Stimulated activated CD8-positive, alpha-beta memory T cell treated with anti-CD3 and anti-CD28 coated beads, Interleukin-12 subunit alpha, Interleukin-12 subunit beta, amount 100 ng/mL, for 24 hours (primary cell): ENCODE measurements at regions not wholly inside any gene's neighbourhood (a gene's known extent, or its start where the extent isn't known, plus 50 kb on each side); places are given as distances from the start of the nearest gene placed in this dataset.

ENCODE experiments used
- DNase-seq: peaks from one replicate; pipeline ENCODE4 v3.0.0-alpha.2; 2020; ENCODE audit errors: extremely low read depth

DNA sequence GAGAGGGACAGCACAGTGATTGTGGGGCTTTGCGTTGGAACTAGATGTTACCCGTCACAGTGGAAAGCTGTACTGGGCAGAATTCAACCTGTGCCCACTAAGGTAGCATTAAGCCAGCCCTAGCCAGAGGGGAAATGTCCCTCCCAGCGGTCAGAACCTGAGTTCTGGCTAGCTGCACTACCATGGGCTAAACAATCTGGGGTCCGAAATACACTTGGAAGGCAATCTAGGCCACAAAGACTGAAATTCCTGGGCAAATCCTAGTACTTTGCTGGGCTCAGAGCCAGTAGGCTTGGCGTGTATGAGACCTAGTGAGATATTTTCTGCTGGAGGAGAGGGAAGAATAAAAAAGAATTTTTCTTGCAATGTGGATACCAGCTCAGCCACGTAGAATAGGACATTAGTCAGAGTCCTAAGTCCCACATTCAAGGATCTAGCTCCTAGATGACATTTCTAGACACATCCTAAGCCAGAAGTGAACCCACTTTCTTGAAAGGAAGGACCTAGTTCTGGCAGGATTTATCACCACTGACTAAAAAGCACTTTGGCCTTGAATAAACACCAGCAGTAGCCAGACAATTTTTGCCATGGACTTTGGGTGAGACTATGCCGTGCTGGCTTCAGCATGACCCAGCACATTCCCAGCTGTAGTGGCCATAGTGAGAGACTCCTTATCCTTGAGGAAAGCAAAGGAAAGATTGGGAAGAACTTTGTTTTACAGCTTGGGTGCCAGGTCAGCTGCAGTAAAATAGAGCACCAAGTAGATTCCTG lies 618.0 kb downstream of the BRINP1 start:
- DNase-seq: no peak

- DNase-seq: no peak
These were observed 617.4 kb downstream of the BRINP1 start for GRCh38 chr9:118751848-118752223.

DNA sequence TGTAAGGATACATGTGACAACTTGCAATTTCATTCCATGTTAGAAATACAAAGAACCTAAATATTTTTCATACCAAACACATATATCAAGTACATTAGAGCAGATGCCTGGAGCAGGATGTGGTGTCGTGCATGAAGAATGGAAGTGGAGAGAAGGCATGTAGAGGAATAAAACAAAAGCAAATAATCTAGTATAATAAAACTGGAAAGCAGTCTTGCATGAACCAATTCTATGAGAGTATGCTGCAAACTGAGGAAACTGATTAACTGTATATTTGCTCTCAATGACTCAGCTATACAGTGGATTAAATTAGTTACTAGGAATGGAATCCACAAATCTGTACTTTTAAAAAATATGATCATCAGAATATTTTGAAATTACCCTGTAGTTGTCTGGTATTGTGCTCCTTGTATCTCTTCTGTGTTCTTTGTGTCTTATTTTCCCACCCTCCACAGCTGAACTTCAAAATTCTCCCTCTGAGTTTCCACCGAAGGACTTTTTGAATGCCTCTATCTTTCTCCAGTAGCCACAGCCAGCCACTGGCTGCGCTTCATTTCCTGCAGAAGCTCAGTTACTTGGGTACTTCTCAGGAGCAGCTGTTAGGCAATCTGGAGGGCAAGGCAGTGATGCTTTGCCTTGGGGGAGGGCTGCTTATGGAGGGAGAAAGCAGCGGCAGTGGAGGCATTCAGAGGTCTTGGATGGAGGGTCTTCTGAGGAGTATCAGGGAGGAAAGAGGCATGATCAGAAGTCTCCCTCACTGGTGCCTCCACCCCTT lies 608.0 kb downstream of the BRINP1 start:
- DNase-seq: no peak

- no peak for DNase-seq
These were observed 601.7 kb downstream of the BRINP1 start for GRCh38 chr9:118767571-118767970.

DNA sequence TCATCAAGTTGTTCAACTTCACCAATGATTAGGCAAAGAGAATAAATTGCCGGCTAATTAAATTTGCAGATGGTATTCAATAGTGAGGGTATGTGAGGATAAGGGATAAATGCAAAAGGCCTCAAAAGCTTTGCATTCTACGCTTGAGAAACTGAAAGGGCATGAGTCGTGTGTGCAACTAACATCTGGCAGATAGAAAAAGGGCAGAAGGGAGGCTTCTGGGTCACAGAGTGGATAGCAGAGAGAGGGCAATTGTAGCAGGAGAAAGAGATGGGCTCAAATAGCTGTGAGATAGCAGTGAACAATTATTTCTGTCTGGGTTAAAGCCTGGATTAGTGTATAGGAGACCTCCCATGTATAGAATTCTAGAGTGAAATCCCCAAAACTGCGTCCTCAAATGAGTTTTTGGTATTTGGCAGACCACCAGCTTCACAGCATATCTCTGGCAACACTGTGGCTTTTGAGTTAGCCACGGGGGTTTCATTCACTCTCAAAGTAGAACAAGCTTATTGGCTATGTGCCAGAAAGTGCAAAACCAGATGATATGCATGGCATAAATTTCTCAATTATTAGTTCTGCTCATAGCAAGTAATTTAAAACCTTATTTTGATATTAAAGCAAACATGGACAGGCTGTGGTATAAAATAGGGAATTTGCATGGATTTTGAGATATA lies 586.3 kb downstream of the BRINP1 start:
- DNase-seq: no peak

- no peak for DNase-seq
These were observed 585.2 kb downstream of the BRINP1 start for GRCh38 chr9:118784033-118784432.

DNA sequence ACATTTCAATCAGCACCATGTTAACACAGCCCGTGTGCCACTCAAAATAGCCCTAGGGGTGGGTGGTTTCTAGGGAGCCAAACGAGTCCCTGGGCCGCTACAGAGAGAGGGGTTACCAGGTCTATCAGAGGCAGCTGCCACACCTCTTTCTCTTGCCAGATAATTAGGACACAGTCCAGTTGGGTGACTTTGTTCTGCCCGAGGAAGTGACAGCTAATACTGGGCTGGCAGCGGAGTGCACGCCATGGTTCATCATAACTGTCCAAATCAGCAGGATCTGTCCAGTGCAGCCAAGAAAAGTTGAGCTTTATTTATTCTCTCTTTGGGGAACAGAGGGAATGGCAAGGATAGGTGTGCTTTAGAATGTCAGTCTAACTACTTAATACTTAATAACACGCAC lies 583.8 kb downstream of the BRINP1 start:
- no peak for DNase-seq

DNA sequence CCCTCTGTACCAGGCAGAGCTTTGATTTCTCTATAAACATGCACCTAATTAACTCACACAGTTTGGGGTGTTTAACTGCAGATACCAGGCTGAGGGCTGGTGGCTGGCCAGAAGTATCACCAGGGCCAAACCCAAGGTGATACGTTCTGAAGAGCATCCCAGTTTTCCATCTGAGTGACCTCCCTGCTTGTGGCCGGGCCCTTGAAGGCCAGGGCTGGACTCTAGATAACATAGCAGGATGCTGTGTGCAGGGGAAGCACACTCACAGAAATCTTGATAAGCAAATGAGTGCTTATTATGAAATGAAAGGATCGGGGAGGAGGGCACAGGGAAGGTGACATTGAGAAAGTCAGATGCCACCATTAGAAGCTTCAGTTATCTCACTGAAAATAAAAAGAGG lies 582.4 kb downstream of the BRINP1 start:
- no peak for DNase-seq

DNA sequence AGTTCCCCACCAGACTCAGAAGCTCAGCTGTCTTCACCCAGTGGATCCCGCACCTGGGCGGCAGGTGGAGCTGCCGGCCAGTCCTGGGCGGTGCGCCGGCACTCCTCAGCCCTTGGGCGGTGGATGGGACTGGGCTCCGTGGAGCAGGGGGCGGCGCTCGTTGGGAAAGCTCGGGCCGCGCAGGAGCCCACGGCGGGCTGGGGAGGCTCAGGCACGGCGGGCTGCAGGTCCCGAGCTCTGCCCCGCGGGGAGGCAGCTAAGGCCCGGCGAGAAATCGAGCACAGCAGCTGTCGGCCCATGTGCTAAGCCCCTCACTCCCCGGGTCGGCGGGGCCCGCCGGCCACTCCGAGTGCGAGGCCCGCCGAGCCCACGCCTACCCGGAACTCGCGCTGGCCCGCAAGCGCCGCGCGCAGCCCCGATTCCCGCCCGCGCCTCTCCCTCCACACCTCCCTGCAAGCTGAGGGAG lies 560.0 kb downstream of the BRINP1 start:
- DNase-seq: no peak

DNA sequence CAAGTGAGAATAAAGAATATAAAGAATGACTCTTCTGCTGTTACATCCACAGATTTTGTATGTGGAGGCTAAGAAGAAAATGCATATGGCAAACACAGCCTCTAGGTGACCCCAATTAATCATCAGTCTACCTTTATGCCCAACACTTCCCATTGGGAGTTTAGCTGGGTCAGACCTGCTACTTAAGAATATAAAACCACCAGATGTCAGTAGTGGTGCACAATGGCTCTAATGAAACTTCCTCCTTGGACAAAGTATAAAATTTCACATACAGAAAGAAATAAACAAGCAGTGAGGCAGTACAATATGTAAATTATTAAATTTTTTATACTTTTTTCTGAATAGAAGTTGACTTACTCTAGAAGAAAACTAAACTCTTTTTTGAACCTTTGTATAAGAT lies 539.9 kb downstream of the BRINP1 start:
- no peak for DNase-seq

DNA sequence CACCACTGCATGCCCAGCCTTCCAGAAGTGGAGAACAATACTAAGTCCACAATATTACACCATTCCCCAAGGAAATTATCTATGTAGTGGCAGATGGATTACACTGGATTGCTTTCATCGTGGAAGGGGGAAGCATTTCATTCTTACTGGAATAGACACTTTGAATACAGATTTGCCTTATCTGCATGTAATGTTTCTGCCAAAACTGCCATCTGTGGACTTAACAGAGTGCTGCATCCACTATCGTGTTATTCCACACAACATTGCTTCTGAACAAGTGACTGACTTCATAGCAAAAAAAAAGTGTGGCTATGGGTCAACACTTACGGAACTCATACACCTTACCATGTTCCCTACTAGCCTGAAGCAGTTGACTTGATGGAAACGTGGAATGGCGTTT lies 536.9 kb downstream of the BRINP1 start:
- DNase-seq: no peak

DNA sequence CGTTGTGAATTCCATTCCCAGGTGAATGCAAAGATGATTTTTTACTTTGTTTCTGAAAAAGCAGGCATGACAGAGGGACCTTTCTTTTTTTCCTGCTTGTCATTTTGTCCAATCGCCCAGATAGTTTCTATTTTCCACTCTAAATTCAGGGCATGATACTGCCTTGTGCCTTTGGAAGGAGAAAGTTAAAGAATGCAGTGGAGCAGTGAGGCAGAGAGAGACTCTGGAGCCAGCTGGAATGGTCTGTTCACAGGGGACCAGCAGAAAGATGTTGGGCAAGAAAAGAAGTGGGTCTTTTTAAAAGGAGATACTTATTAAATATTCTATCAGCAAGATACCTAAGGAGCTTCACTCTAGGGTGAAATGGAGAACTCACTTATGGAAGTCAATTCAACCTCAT lies 532.3 kb downstream of the BRINP1 start:
- no peak for DNase-seq

GRCh38 chr9:118871531-118871930 lies 497.7 kb downstream of the BRINP1 start:
- DNase-seq: no peak

- DNase-seq: no peak
These were observed 486.6 kb downstream of the BRINP1 start for GRCh38 chr9:118882684-118883083.

DNA sequence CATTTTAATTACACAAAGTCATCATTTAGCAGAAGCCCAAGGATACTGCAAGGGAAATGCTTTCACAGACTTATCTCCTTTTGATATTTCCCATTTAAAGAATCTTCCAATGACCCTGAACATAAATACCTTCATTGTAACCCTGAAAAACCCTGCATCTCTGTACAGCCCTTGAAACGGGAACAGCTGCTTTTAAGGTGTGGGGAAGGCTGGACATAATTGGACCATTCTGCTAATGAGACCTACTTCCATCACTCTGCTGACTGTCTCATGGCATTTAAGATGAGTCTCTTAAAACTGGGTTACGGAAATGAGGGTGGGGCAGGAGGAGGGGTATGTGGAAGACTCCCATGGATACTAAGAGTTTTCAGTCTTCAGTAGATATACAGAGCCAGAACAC lies 485.8 kb downstream of the BRINP1 start:
- no peak for DNase-seq

- DNase-seq: no peak
These were observed 478.0 kb downstream of the BRINP1 start for GRCh38 chr9:118891213-118891612.

DNA sequence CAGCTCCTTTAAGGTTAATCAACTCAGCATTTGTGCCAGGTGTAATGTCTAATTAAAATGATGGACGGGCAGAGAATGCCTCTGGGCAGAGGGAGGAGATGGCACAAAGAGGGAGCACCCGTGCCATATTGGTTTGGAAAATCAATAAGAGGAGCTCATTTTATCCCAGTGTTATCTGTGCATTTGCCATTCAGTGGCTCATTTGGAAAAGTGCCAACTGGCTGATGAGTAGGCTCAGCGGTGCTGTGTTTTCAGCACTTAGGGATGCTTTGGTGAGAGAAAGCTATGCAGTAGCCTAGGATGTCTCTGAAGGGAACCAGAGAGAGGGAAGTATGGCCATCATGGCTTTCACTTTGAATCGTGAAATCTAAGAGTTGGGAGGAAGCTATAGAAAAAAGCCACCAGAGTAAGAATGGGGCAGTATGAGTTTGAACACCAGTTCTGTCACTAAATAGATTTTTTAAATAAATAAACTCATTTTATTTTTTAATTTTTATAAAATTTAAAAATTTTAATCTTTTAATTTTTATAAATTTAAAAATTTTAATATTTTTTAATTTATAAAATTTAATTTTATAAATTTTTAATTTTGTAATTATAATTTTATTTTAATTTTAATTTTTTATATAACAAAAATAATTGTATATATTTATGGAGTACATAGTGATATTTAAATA lies 472.8 kb downstream of the BRINP1 start:
- DNase-seq: no peak

GRCh38 chr9:118918180-118918579 lies 451.1 kb downstream of the BRINP1 start:
- no peak for DNase-seq

- no peak for DNase-seq
These were observed 440.5 kb downstream of the BRINP1 start for GRCh38 chr9:118928722-118929121.

DNA sequence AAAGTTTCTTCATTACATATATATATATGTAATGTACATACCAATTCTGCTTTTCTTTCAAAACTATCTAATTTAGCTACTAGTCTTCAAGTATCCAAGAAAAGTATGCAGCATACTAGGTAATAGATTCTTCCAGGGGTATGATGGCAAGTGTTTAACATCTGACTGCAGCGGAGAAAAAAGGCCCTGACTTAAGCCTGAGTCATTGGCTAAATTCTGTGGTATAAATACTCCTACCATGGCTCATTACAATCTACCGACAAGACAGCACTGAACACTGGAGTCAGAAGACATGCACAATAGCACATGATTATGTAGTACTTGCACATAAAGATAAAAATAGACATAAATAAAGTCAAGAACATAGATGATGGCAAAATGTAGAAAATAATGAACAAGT lies 439.9 kb downstream of the BRINP1 start:
- DNase-seq: no peak

DNA sequence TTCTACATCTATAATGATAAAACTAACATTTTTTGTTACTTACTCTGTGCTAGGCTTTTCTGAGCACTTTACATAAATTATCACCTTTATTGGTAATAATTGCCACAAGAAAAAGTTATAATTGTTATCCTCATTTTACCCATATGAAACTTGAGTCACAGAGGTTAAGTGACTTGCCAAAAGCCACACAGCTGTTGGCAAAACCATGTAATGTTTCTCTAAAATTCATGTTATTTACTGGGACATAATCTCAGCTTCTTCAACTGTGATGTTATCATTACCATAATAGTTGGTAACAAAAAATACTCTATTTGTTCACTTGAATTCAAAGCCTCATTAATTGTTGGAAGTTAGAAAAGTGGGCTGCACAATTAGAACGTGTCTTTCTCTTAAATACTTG lies 437.3 kb downstream of the BRINP1 start:
- no peak for DNase-seq

- DNase-seq: no peak
These were observed 430.7 kb downstream of the BRINP1 start for GRCh38 chr9:118938581-118938980.
